A673 (cell line): ENCODE measurements at regions not wholly inside any gene's neighbourhood (a gene's known extent, or its start where the extent isn't known, plus 50 kb on each side); places are given as distances from the start of the nearest gene placed in this dataset.

ENCODE experiments used
- CTCF ChIP-seq: fragments of 300-800, 200-600 bp; sonication (generic); conservative IDR thresholded peaks from 2 replicates; pipeline ENCODE4 v1.5.1; 2017; ENCODE audit warnings: low read depth, mild to moderate bottlenecking, antibody characterized with exemption, low read length, moderate library complexity, mixed read lengths
- EZH2 ChIP-seq: fragments of 200-600 bp; sonication (generic); IDR thresholded peaks from 2 replicates; pipeline ENCODE4 v1.6.1; 2017; ENCODE audit warnings: borderline replicate concordance, low read depth, mild to moderate bottlenecking, mixed read lengths, antibody characterized with exemption, low read length; ENCODE audit not compliant: poor library complexity, severe bottlenecking

- TF ChIP-seq CTCF: no peak
- TF ChIP-seq EZH2: no peak
These were observed 300.9 kb downstream of the WDR11 start for GRCh38 chr10:121152033-121152432.
